ENCODE measurements at regions not wholly inside any gene's neighbourhood (a gene's known extent, or its start where the extent isn't known, plus 50 kb on each side); places are given as distances from the start of the nearest gene placed in this dataset.

- no peak for TF ChIP-seq ZC3H10 (CRISPR knock-in tag; IDR thresholded peaks at IDR 0.05)
- no peak for TF ChIP-seq RARB (CRISPR knock-in tag; IDR thresholded peaks at IDR 0.05)
- TF ChIP-seq CREB5 (CRISPR knock-in tag; IDR thresholded peaks at IDR 0.05; ENCODE audit: low read depth): no peak
- no peak for TF ChIP-seq ARNTL (CRISPR knock-in tag; IDR thresholded peaks at IDR 0.05; ENCODE audit: borderline replicate concordance, low read depth)
- no peak for TF ChIP-seq SNAI2 (CRISPR knock-in tag; IDR thresholded peaks at IDR 0.05)
- TF ChIP-seq ISL1 (CRISPR knock-in tag; IDR thresholded peaks at IDR 0.05): no peak
- TF ChIP-seq, protein P1, sequence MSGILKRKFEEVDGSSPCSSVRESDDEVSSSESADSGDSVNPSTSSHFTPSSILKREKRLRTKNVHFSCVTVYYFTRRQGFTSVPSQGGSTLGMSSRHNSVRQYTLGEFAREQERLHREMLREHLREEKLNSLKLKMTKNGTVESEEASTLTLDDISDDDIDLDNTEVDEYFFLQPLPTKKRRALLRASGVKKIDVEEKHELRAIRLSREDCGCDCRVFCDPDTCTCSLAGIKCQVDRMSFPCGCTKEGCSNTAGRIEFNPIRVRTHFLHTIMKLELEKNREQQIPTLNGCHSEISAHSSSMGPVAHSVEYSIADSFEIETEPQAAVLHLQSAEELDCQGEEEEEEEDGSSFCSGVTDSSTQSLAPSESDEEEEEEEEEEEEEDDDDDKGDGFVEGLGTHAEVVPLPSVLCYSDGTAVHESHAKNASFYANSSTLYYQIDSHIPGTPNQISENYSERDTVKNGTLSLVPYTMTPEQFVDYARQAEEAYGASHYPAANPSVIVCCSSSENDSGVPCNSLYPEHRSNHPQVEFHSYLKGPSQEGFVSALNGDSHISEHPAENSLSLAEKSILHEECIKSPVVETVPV (CRISPR knock-in tag; IDR thresholded peaks at IDR 0.05): no peak
- TF ChIP-seq BACH2 (CRISPR knock-in tag; IDR thresholded peaks at IDR 0.05; ENCODE audit: borderline replicate concordance): no peak
- no peak for ATAC-seq
Measured at GRCh38 chr1:116824631-116825206, 70.5 kb downstream of the CD2 start.

- TF ChIP-seq OSR1 (CRISPR knock-in tag; IDR thresholded peaks at IDR 0.05) (no peak), ZNF70 (CRISPR knock-in tag; IDR thresholded peaks at IDR 0.05) (no peak), ZNF565 (CRISPR knock-in tag; conservative IDR thresholded peaks at IDR 0.05; ENCODE audit: low read depth) (no peak)
- no peak for ATAC-seq
Measured at GRCh38 chr1:116825207-116825719, 71.0 kb downstream of the CD2 start.

DNA sequence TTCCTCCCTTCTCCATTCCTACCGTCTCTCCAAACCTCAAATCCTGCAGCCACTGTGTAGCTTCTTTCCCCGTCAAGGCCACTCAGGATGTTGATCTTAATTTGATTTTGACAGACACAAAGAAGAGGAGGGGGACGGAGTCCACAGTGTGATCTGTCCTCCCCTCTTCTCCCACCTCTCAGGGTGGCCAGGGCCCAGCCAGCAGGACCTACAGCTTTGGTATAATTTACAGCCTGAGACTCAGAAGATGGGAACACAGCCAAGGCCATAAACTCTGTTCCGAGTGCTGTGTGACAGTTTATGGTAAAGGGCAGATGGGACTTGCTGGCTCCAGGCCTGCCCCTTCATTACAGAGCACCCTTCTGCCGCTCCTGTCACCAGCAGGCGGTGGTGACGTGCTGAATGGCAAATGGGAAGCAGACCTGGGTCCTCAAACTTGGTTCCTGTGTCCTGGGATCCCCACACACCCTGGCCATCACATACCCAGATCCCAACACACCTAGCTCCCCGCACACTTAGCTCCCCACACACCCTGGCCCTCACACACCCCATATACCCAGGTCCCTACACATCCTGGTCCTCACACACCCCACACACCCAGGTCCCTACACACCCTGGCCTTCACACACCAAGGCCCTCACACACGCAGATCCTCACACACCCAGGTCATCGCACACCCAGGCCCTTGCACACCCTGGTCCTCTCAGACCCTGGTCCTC lies 71.6 kb downstream of the CD2 start:
- TF ChIP-seq TSHZ2 (CRISPR knock-in tag; IDR thresholded peaks at IDR 0.05) (peak; percentile 56; the same call in 1 of the 2 replicates), ZNF565 (CRISPR knock-in tag; conservative IDR thresholded peaks at IDR 0.05; ENCODE audit: low read depth) (no peak)
- ATAC-seq: peak; percentile 25; the same call in 1 of the 3 replicates

- ATAC-seq: no peak
Measured at GRCh38 chr1:116826818-116827606, 72.8 kb downstream of the CD2 start.

More at GRCh38 chr1:116826818-116827606, 72.8 kb downstream of the CD2 start:
- no peak for TF ChIP-seq SNAI2 (CRISPR knock-in tag; IDR thresholded peaks at IDR 0.05)
- no peak for TF ChIP-seq BACH2 (CRISPR knock-in tag; IDR thresholded peaks at IDR 0.05; ENCODE audit: borderline replicate concordance)
- TF ChIP-seq GLIS3 (CRISPR knock-in tag; IDR thresholded peaks at IDR 0.05): no peak
- TF ChIP-seq POU6F1 (CRISPR knock-in tag; IDR thresholded peaks at IDR 0.05; ENCODE audit: borderline replicate concordance, low read depth): no peak
- no peak for TF ChIP-seq ZNF8 (CRISPR knock-in tag; IDR thresholded peaks at IDR 0.05)
- no peak for TF ChIP-seq TOX (CRISPR knock-in tag; IDR thresholded peaks at IDR 0.05; ENCODE audit: borderline replicate concordance)
- no peak for TF ChIP-seq ZFP3 (CRISPR knock-in tag; IDR thresholded peaks at IDR 0.05)
- no peak for TF ChIP-seq ZC3H10 (CRISPR knock-in tag; IDR thresholded peaks at IDR 0.05)
- TF ChIP-seq CSDC2 (CRISPR knock-in tag; IDR thresholded peaks at IDR 0.05): no peak
- TF ChIP-seq TSHZ2 (CRISPR knock-in tag; IDR thresholded peaks at IDR 0.05): no peak
- TF ChIP-seq PATZ1 (CRISPR knock-in tag; IDR thresholded peaks at IDR 0.05; ENCODE audit: borderline replicate concordance): no peak
